GM12891 (cell line): ENCODE measurements at regions not wholly inside any gene's neighbourhood (a gene's known extent, or its start where the extent isn't known, plus 50 kb on each side); places are given as distances from the start of the nearest gene placed in this dataset.

Experiments
- DNase-seq: peaks from one replicate; pipeline ENCODE4 v3.0.0; 2011; ENCODE audit warnings: low spot score; ENCODE audit not compliant: insufficient read length
- FAIRE-seq: peaks from 2 replicates; lab custom pipeline; 2011; peaks lifted over from hg19 to GRCh38; lab: Jason Lieb, UNC
- PAX5 ChIP-seq: IDR thresholded peaks from 2 replicates; pipeline ENCODE4 v1.6.1; 2011; ENCODE audit warnings: low read length, moderate library complexity, mild to moderate bottlenecking; ENCODE audit not compliant: insufficient read depth, severe bottlenecking
- POLR2A ChIP-seq: IDR thresholded peaks from 2 replicates; pipeline ENCODE4 v1.6.1; 2011; ENCODE audit warnings: low read depth, low read length, control low read depth
- POLR2AphosphoS5 ChIP-seq: IDR thresholded peaks from 2 replicates; pipeline ENCODE4 v1.6.1; 2011; ENCODE audit warnings: low read depth, low read length, control low read depth
- POU2F2 ChIP-seq: IDR thresholded peaks from 2 replicates; pipeline ENCODE4 v1.6.1; 2011; ENCODE audit warnings: low read depth, mild to moderate bottlenecking, control low read depth, low read length, moderate library complexity
- SPI1 ChIP-seq: IDR thresholded peaks from 2 replicates; pipeline ENCODE4 v1.6.1; 2011; ENCODE audit warnings: low read depth, low read length, control low read depth
- TAF1 ChIP-seq: IDR thresholded peaks from 2 replicates; pipeline ENCODE4 v1.6.1; 2011; ENCODE audit warnings: low read depth, low read length, control low read depth

DNA sequence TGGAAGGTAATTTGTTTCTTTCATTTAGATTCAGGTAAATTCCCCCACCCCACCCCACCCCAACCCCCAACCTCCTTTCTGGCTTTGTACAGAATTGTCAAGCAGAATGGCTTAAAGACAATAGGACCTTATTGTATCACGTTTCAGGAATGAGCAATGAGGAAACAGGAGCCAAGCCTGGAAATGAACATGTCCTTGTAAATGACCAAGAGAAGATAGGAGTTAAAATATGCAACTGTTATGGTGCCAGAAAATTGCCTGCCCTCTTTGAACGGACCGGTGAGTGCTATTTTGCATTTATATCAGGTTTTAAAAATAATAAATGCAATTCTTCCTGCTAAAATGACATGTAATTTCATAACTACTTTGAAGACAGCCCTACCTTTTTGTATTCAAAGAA is 141.6 kb upstream of the PELI2 start:
- no peak for DNase-seq
- TF ChIP-seq POLR2AphosphoS5, result no peak
- no peak for TF ChIP-seq PAX5
- TF ChIP-seq POU2F2, result no peak
- TF ChIP-seq TAF1, result no peak
- TF ChIP-seq SPI1, result no peak
- TF ChIP-seq POLR2A, result no peak
- no peak for FAIRE-seq

- DNase-seq (no peak), FAIRE-seq (no peak)
- TF ChIP-seq TAF1 (no peak), POLR2A (no peak), POU2F2 (no peak), POLR2AphosphoS5 (no peak), PAX5 (no peak), SPI1 (no peak)
Observed at GRCh38 chr14:55977392-55978150, 140.6 kb upstream of the PELI2 start.

DNA sequence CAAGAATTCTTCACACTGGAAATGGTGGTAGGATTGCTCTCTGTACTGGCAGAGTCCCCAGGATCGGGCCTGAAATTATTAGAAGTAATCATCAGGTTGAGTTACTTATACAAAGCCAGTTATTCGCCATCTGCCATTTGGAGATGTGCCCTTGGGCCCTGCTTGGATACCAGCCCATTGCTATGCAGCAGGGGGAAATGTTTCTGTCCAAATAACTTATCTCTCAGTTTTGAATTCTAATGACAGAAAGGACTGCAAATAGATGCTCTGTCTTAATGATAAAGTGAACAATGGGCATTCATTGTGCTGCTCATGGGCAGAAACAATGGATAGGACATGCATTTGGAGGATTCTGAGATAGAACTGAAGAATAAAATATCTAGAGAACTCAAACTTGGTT is 139.1 kb upstream of the PELI2 start:
- FAIRE-seq (no peak), DNase-seq (no peak)
- TF ChIP-seq POLR2AphosphoS5 (no peak), PAX5 (no peak), POU2F2 (no peak), SPI1 (no peak), TAF1 (no peak), POLR2A (no peak)

DNA sequence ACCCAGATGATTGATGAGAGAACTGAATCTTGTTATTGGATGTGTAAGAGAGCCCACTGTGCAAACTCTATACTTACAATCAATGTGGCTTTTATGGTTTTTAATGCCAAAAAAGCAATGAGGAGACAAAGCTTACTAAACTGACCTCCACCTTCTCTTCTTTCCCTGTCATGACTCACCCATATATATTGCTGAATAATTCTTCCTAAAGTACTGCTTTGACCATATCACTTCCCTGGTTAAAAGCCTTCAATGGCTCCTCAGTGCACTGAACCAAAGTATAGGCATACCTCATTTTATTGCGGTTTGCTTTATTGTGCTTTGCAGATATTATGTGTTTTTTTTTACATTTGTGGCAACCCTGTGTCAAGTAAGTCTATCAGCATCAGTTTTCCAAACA is 138.4 kb upstream of the PELI2 start:
- DNase-seq (no peak), FAIRE-seq (no peak)
- TF ChIP-seq POU2F2 (no peak), POLR2AphosphoS5 (no peak), SPI1 (no peak), PAX5 (no peak), TAF1 (no peak), POLR2A (no peak)

- no peak for TF ChIP-seq TAF1
- no peak for TF ChIP-seq POU2F2
- no peak for TF ChIP-seq POLR2A
- FAIRE-seq (no peak), DNase-seq (no peak)
Observed at GRCh38 chr14:55980970-55981369, 137.2 kb upstream of the PELI2 start.

DNA sequence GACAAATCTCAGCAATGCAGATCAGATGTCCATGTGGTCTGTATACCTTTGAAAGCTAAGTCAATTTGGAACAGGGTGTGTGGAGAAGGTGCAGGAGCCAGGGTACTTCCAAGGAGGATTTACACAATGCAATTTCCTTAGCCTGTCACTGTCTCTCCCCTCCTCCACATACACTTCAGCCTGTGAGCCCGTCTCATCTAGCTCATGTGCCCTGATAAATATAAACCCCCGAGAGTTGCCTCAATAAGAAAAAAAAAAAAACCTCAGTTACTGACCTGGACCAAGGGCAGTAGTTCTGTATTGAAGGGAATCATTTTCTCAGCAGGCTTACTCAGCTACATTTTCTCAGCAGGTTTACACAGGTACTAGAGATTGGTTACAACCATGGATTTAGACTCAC is 132.1 kb upstream of the PELI2 start:
- FAIRE-seq (no peak), DNase-seq (no peak)
- TF ChIP-seq POLR2A, result no peak
- no peak for TF ChIP-seq TAF1
- no peak for TF ChIP-seq POU2F2
- TF ChIP-seq POLR2AphosphoS5, result no peak
- no peak for TF ChIP-seq SPI1
- TF ChIP-seq PAX5, result no peak

DNA sequence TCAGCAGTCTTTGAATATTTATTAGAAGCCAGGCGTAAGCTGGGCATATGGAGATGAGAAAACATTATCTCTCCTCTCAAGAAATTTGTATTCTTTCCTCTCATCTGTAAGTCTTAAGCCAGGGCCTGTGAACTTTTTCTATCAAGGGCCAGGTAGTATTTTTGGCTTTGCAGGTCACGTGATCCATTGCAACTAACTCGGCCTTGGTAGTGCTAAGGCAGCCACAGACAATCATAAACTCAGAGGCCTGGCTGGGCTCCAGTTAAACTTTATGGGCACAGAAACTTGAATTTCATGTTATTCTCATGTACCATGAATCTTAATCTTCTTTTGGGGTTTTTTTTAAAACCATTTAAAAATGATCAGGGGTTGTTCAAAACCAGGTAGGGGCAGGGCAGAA is 117.4 kb upstream of the PELI2 start:
- no peak for TF ChIP-seq PAX5
- TF ChIP-seq POLR2AphosphoS5, result no peak
- no peak for TF ChIP-seq POLR2A
- TF ChIP-seq TAF1, result no peak
- no peak for TF ChIP-seq POU2F2
- TF ChIP-seq SPI1, result no peak
- FAIRE-seq, result no peak
- no peak for DNase-seq

DNA sequence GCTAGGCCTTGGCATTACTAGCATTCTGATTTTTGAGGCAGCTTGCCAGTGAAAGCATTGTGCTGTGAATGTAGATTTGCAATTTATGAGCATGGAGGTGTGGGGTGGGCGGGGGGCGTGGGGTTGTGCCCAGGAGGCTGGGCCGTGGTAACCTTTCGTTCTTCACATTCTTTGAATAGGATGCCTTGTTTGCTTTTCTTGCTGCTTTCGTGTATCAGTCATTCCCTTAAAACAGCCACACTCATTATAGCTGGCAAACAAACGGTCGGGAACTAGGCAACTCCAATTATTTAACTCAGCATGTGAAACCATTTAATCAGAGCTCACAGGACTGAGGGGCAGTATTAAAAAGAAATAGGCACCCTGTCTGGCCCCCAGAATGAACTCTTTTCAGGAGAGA is 115.9 kb upstream of the PELI2 start:
- DNase-seq (no peak), FAIRE-seq (no peak)
- TF ChIP-seq SPI1 (no peak), PAX5 (no peak), POLR2AphosphoS5 (no peak), POU2F2 (no peak), TAF1 (no peak), POLR2A (no peak)

DNA sequence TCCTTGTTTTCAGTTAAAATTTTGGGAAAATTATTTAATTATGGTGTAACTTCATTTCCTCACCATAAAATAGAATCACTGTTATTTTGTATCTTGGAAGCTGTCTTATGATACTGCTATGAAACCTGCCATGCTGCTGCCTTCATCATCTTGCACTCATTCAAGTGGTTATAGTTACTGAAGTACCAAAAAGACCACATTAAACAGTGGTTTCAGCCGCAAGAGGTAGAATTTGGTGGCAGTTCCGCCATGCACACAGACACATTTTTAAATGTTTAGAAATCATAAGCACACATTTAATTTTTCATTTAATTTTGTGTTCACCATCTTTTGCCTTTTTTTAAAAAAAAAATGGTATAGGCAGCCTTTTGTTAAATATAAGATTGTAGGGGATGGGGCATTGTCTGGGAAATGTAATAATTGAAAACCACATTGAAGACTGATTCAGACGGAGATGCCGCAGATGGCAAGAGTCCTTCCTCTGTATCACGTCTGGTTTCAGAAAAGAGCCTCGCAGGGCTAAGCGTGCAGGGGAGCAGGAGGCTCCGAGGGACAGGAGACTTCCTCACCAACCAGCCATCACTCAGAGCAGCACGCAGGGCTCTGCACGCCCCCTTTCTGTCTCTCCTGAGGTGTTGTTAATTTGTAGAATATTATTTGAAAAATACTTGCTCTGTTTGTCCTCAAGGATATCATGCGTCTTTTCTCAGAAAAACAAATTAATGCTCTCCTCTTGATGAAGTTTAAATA is 115.2 kb upstream of the PELI2 start:
- DNase-seq (no peak), FAIRE-seq (no peak)
- TF ChIP-seq POU2F2 (no peak), POLR2A (no peak), TAF1 (no peak), PAX5 (no peak), SPI1 (no peak), POLR2AphosphoS5 (no peak)
